GM10248 (cell line): ENCODE measurements at regions not wholly inside any gene's neighbourhood (a gene's known extent, or its start where the extent isn't known, plus 50 kb on each side); places are given as distances from the start of the nearest gene placed in this dataset.

ENCODE experiments used
- CTCF ChIA-PET: fragments of 300-600 bp; sonication (Branson Sonifier 250); formaldehyde crosslinking; extraction: SDS; loops from one replicate; lab custom pipeline; 2021; ENCODE audit warnings: antibody characterized with exemption; lab: Yijun Ruan, JAX
- POLR2A ChIA-PET: fragments of 350-650 bp; sonication (Branson Sonifier 250); formaldehyde crosslinking; extraction: SDS; loops from one replicate; lab custom pipeline; 2020; ENCODE audit warnings: antibody characterized with exemption; lab: Yijun Ruan, JAX
- DNase-seq: peaks from one replicate; pipeline ENCODE4 v3.0.0; 2012; ENCODE audit errors: extremely low spot score
- CTCF ChIP-seq: IDR thresholded peaks from 2 replicates; pipeline ENCODE4 v1.5.1; 2012; ENCODE audit warnings: mild to moderate bottlenecking, low read depth; ENCODE audit errors: extremely low read depth, missing control alignments, control extremely low read depth

GRCh38 chr20:48259456-48259855, 474.2 kb upstream of the SULF2 start:
- no peak for TF ChIP-seq CTCF
- DNase-seq, result no peak
- CTCF ChIA-PET, result no interaction called here
- POLR2A ChIA-PET, result no interaction called here

- TF ChIP-seq CTCF, result no peak
- CTCF ChIA-PET, result no interaction called here
- POLR2A ChIA-PET, result interaction anchor here (0.6 kb wide), 1 partner anchor 303 kb away, joined by 3 read pairs; no protein-coding TSS in a partner anchor
- DNase-seq, result no peak
Observed at GRCh38 chr20:48257833-48258232, 472.6 kb upstream of the SULF2 start.

GRCh38 chr20:48247961-48248360, 462.7 kb upstream of the SULF2 start:
- DNase-seq, result no peak
- no peak for TF ChIP-seq CTCF
- ChIA-PET CTCF (interaction anchor here (1.5 kb wide), 1 partner anchor 16 kb away, joined by 4 read pairs; no protein-coding TSS in a partner anchor), POLR2A (no interaction called here)

GRCh38 chr20:48246061-48246790, 460.9 kb upstream of the SULF2 start:
- CTCF ChIA-PET, result interaction anchor here (1.4 kb wide), 1 partner anchor 412 kb away, joined by 3 read pairs; no protein-coding TSS in a partner anchor
- POLR2A ChIA-PET, result no interaction called here
- no peak for TF ChIP-seq CTCF
- DNase-seq, result no peak

- no peak for DNase-seq
- no peak for TF ChIP-seq CTCF
- CTCF ChIA-PET, result interaction anchor here (1.4 kb wide), 1 partner anchor 21 kb away, joined by 3 read pairs; no protein-coding TSS in a partner anchor
- POLR2A ChIA-PET, result no interaction called here
Observed at GRCh38 chr20:48242623-48243022, 457.3 kb upstream of the SULF2 start.

GRCh38 chr20:48241482-48241881, 456.2 kb upstream of the SULF2 start:
- no peak for DNase-seq
- POLR2A ChIA-PET, result no interaction called here

More at GRCh38 chr20:48241482-48241881, 456.2 kb upstream of the SULF2 start:
- CTCF ChIA-PET, result interaction anchor here (1.4 kb wide), 1 partner anchor 20 kb away, joined by 3 read pairs; no protein-coding TSS in a partner anchor
- no peak for TF ChIP-seq CTCF
